HG03066 (cell line): ENCODE measurements at regions not wholly inside any gene's neighbourhood (a gene's known extent, or its start where the extent isn't known, plus 50 kb on each side); places are given as distances from the start of the nearest gene placed in this dataset.
A peak's percentile ranks its signal among the peaks of the same experiment; 100 is the strongest.
"Not testable (repeated sequence)": the region's sequence is repeated elsewhere in the genome, so short reads cannot be mapped to it uniquely, and the experiment has no call there.

ENCODE experiments used
- ATAC-seq: cut with Tn5 transposase; IDR thresholded peaks from one replicate; pipeline ENCODE4 v1.9.1; 2021; ENCODE audit warnings: low read depth; ENCODE audit not compliant: unreplicated experiment

GRCh38 chr6:113774127-113774825 is 82.9 kb upstream of the MARCKS start:
- ATAC-seq, result no peak

DNA sequence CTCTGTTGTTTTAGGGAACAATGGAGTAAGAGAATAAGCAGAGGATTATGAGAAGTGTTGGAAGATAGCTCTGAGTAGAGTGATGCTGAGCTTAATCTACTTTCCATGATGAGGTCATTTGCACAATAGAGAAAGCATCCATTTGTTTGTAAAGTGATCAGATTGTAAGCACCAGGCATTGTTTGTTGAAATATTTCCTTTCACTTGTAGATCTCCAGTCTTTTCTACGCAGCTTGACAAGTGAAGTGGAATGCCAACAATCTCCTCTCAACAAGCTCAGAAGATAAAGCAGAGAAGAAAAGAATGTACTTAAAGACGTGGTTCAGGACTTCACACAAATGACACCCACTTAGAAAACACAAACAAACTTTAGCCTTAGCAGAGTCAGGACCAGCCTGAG is 80.1 kb upstream of the MARCKS start:
- no peak for ATAC-seq

DNA sequence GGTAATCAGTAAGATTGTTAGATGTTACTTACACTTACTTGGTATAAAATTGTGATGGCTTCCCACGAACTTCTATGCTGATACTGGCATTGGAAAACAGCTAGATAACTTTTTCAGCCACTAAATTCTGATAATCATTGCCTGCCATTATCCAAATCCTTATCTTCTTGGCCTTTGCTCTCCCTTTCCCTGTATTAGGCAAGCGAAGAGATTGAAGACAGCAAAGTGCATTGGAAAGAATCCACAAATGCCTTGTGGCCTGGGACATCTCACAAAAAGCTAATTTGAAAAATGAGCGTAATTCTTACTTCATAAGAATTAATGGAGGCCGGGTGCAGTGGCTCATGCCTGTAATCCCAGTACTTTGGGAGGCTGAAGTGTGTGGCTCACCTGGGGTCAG is 79.5 kb upstream of the MARCKS start:
- no peak for ATAC-seq

DNA sequence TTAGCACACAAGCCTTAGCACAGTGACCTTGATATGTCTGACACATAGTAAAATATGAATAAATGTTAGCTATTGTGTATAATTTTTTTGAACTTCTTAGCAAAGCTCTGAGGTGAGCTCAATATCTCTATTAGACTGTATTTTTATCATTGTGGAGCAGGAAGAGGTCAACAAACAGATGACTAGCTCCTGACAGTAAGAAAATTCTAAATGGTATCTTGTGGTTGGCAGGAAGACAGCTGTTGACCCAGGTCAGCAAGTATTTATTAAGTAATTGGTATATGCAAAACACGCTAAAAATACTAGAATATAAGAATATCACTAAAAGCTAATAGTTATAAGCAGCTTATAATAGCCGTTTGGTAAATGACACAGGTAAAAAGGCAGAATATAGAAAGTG is 77.5 kb upstream of the MARCKS start:
- no peak for ATAC-seq

GRCh38 chr6:113782636-113783035 is 74.5 kb upstream of the MARCKS start:
- no peak for ATAC-seq

DNA sequence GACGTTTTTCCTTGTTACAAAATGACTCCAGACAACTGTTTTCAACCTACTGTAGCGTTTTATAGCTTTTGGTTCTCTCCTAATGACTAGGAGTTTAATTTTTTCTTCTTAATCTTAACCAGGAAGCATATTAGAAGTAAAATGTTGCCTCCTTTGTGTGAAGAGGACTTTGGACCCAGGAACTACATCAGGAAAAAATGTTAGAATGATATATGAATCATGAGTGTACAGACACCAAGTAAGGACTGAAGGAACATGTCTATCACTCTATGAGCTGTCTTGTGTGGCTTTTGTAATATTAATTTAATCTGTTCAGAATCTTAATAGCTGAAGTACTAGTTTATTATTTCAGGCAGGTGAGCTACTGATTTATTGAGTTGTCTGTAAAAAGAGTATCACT is 71.0 kb upstream of the MARCKS start:
- no peak for ATAC-seq

GRCh38 chr6:113788586-113788985 is 68.6 kb upstream of the MARCKS start:
- no peak for ATAC-seq

DNA sequence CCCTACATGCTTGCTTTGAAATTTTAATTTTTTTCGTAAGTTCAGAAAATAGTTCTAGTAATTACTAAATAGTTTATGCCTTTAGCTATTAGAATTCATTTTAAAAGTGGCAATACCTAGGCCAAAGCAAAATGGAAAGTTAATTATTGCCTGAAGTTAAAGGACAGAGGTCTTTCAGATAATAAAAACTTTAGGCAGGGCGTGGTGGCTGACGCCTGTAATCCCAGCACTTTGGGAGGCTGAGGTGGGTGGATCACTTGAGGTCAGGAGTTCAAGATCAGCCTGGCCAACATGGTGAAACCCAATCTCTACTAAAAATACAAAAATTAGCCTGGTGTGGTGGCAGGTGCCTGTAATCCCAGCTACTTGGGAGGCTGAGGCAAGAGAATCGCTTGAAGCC is 65.9 kb upstream of the MARCKS start:
- not testable (repeated sequence) for ATAC-seq

GRCh38 chr6:113795371-113795770 is 61.8 kb upstream of the MARCKS start:
- not testable (repeated sequence) for ATAC-seq

- no peak for ATAC-seq
Observed at GRCh38 chr6:113796038-113796437, 61.1 kb upstream of the MARCKS start.

DNA sequence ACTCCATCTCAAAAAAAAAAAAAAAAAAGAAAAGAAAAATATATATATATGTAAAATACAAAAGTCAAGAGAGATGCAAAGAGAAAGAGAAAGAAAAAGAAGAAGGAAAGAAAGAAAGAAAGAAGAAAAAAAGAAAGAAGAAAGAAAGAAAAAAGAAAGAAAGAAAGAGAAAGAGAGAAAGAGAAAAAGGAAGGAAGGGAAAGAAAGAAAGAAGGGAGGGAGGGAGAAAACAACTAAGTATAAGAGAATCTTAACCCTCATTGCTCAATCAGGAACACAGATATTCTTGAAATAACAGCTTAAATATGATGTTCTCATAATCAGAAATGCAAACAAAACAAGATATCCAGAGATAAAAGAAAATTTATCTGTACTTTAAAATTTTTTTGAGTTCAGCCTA is 54.4 kb upstream of the MARCKS start:
- no peak for ATAC-seq

DNA sequence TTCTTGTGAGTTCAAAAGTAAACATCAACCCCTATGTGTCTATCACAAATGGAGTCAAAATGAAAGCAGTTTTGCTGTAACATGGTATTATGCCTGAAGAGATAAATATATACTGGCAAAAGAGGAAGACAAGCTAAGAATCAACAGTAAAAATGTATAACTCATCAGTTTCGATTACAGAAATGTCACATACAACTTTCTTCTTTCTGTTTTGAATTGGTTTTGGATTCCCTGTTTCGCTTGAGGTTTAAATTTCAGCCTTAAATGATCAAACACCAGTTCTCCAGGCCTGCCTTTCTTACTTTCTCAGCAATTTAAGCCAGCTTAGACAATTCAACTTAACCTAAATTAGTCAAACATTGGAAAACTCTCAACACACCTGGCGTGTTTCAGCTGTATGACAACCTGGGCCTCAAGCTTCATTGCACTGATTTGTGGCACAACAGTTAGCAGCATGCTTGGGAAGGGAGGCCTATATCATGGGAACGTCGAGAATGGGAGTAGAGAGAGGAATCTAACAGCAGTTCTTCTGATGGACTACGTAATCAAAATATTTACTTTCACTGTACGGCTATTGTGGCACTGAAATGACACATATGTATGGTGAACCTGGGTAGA is 51.9 kb upstream of the MARCKS start:
- ATAC-seq, result peak; percentile 92

DNA sequence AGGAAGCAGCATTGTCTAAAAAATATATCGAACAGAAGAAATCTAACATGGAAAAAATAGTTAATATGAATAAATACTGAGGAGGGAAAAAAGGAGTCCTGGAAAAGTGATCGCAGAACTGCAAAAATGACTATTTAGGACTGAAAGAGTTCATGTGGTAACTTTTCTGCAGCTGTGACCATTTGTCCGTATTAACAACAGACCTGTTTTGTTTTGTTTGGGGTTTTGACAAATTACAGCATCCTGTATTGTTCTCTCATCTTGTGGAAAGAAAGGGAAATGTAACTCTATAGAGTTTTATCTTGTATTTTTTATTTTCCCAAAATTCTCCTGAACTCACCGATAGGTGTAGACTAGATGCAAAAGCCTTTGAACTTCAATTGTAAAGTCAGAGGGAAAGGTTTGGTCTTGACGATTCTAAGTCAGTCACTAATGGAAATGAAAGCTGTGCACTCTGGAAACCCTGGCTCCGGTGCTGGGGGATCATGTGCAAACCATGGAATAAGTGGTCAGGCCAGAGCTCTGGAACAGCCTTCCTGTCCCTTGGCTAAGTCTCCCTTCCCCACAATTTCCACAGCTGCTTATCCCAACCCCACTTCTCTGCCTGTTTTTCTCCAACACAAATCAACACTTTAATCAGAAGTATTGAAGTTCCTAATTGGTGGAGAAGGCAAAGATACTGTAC is 51.2 kb upstream of the MARCKS start:
- ATAC-seq, result no peak
